Immature natural killer cell (primary cell): ENCODE measurements at regions not wholly inside any gene's neighbourhood (a gene's known extent, or its start where the extent isn't known, plus 50 kb on each side); places are given as distances from the start of the nearest gene placed in this dataset.

Source experiments
- DNase-seq, 3 donors: peaks; one replicate each; pipeline ENCODE4 v3.0.0; 2022; ENCODE audit warnings: mixed read lengths in 1 of 3
- H3K27ac Mint-ChIP-seq, 6 donors: one replicate each; pipeline ENCODE4 v1.8.0; 2020; ENCODE audit warnings: mixed read lengths in 6 of 6, mild to moderate bottlenecking in 5 of 6, inconsistent platforms in 4 of 6, moderate library complexity in 3 of 6
- H3K27me3 Mint-ChIP-seq, 3 donors: one replicate each; pipeline ENCODE4 v1.8.0; 2020 to 2021; ENCODE audit warnings: low read depth in 3 of 3, mild to moderate bottlenecking in 3 of 3, mixed read lengths in 3 of 3, moderate library complexity in 3 of 3, inconsistent platforms in 1 of 3
- H3K36me3 Mint-ChIP-seq, 3 donors: one replicate each; pipeline ENCODE4 v1.8.0; 2020; ENCODE audit warnings: mixed read lengths in 3 of 3, inconsistent platforms in 2 of 3, mild to moderate bottlenecking in 2 of 3
- H3K4me1 Mint-ChIP-seq, 2 donors: one replicate each; pipeline ENCODE4 v1.8.0; 2020; ENCODE audit warnings: inconsistent platforms in 2 of 2, mild to moderate bottlenecking in 2 of 2, mixed read lengths in 2 of 2, moderate library complexity in 1 of 2
- H3K4me3 Mint-ChIP-seq, 5 donors: one replicate each; pipeline ENCODE4 v1.8.0; 2020; ENCODE audit warnings: mild to moderate bottlenecking in 5 of 5, mixed read lengths in 5 of 5, inconsistent platforms in 3 of 5, moderate library complexity in 3 of 5
- H3K9me3 Mint-ChIP-seq, 6 donors: one replicate each; pipeline ENCODE4 v1.8.0; 2020; ENCODE audit warnings: mild to moderate bottlenecking in 6 of 6, mixed read lengths in 6 of 6, inconsistent platforms in 4 of 6, moderate library complexity in 3 of 6

DNA sequence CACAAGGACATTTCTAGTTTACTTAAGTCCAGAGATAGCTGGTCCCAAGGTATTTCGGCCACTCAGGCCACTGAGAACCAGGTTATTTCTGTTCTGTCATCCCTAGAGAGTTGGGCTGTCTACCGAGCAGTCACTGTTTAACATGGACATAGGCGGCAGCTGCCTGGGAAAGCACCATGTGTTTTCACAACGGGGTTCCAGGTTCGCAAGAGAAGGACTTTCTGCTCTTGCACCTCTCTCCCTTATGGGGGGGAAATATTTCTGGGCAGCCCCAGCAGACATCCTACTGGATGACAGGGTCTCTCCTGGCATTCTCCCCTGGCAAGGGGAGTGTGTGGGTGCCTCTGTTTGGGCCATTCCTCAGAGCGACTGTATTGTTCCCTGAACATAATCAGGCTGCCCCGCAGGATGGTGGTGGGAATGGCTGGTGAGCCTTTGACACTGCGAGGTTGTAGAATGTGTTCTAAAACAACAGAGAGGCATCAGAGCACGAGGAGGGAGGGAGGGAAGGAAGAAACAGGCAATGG lies 64.4 kb upstream of the DUSP22 start:
- Mint-ChIP-seq H3K27me3 (peaks cover 0 to 5% (median 2%) of the 10 kb centered on the region in 3 donors), H3K27ac (peak overlapping the region in 1 of 6 donors; percentile 45)

DNA sequence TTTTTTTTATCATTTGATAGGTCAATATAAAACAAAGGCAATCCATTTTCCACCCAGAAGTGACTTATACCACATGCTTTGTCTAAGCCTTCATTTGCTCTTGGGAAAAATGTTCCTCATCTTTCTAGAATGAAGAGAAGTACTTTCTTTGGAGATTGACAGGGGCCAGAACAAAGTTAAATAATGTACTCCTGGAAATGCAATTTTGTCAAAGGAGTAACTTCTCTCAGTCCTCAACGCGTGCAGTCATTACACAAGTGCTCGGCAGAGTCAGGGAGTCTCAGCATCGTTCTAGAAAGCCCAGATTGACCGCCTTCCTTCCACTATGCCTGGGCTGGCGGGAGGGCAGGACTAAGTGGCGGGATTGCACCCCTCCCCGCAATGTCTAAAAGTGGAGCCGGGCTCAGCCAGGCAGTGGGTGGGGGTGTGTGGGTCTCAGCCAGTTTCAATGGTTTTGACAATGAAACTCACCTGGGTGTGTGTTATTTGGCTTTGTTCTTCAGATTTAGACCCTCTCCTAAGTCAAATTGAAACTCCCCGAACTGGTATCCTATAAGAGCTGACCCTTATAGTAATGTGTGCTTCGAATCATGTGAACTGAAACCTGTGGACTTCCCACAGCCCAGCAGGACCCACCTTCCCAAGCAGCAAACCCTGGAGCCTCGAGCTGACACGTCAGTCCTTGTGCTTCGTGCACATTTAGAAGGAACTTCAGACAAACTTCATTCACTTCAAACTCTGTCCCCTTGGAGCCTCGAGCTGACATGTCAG lies 63.2 kb upstream of the DUSP22 start:
- no peak for DNase-seq
- Mint-ChIP-seq H3K27me3 (peaks cover 0 to 5% (median 2%) of the 10 kb centered on the region in 3 donors), H3K27ac (no peak overlapping the region), H3K4me1 (peaks cover 6 to 14% of the 10 kb centered on the region in 2 donors), H3K36me3 (no peaks in the 10 kb centered on the region), H3K9me3 (no peaks in the 10 kb centered on the region), H3K4me3 (no peak overlapping the region)

More for the DNA sequence above, 64.4 kb upstream of the DUSP22 start:
- no peaks in the 10 kb centered on the region for H3K36me3 Mint-ChIP-seq
- no peak for DNase-seq
- H3K4me1 Mint-ChIP-seq = peaks cover 6 to 14% of the 10 kb centered on the region in 2 donors
- H3K9me3 Mint-ChIP-seq = no peaks in the 10 kb centered on the region
- no peak overlapping the region for H3K4me3 Mint-ChIP-seq

DNA sequence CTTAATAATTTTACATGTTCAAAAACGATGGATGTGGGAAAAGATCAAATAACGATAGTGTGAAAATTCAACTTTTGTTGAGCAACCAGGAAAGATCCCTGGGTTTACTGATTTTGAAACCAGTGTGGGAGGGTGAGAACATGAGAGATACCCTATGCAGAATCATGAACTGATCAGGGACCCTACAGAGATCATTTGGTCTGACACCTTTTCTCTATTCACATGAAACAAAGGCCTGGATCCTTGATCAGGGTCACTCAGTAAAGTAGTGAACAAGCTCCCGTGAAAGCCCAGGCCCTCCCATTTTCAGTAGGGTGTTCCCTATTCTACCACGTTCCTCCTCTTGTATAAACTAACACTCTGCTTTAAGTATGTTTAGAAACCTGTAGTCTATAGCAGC lies 60.5 kb upstream of the DUSP22 start:
- no peak overlapping the region for H3K27ac Mint-ChIP-seq
- H3K4me3 Mint-ChIP-seq = no peak overlapping the region
- DNase-seq = no peak
- peaks cover 0 to 8% (median 4%) of the 10 kb centered on the region in 3 donors for H3K27me3 Mint-ChIP-seq
- H3K4me1 Mint-ChIP-seq = peaks cover 23 to 25% of the 10 kb centered on the region in 2 donors
- no peaks in the 10 kb centered on the region for H3K9me3 Mint-ChIP-seq
- H3K36me3 Mint-ChIP-seq = no peaks in the 10 kb centered on the region

DNA sequence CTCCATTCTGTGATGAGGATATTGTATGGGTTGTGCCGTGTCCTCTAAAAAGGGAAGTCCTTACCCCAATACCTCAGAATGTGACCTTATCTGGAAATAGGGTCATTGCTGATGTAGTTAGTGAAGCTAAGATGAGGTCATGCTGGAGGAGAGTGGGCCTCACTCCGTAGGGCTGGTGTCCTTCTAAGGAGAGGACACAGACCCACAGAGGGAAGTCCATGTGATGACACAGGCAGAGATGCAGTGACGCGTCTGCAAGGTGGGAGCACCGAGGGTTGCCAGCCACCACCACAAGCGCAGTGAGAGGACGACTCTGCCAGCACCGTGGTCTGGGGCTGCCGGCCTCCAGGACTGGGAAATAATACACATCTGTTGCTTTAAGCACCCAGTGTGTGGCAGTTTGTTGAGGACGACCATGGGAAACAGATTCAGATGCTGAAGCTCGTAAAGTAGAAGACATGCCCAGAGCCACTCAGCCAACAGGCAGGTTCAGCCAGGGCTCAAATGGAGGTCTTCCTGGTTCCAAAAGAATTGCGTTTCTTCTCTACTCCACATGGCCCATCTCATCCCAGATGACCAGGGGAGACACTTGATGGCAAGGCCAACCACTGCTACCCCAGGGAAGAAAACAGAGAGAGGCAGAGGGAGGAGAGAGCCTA lies 59.2 kb upstream of the DUSP22 start:
- Mint-ChIP-seq H3K4me1 (peaks cover 26 to 27% of the 10 kb centered on the region in 2 donors), H3K27me3 (peaks cover 0 to 7% (median 4%) of the 10 kb centered on the region in 3 donors), H3K36me3 (no peaks in the 10 kb centered on the region), H3K4me3 (no peak overlapping the region), H3K27ac (no peak overlapping the region), H3K9me3 (no peaks in the 10 kb centered on the region)
- no peak for DNase-seq

DNA sequence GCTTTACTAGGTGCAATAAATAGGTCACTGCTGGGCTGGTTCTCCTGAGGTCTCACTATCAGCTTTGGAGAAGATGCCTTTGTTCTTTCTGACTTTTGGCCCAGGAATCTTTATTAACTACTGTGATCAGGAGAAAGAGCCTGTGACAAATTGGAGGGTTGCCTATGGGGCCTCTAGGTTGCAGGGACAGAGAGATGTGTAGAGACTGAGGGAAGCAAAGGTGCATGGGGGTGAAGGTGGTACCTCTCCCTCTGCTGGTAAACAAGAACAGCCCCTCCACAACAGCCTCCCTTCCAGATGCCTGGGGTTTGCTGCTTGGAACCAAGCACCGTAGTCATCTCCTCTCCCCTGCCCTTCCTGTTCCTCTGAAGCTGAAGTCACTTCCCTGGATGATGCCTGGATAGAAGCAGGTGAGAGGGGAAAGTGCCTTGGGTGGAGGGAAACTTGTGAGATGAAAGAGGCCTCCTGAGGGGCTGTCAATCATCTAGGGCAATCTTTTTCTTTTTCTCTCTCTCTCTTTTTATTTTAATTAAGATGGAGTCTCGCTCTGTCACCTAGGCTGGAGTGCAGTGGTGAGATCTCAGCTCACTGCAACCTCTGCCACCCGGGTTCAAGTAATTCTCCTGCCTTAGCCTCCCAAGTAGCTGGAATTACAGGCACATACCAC lies 57.4 kb upstream of the DUSP22 start:
- Mint-ChIP-seq H3K9me3 (no peaks in the 10 kb centered on the region), H3K4me3 (peak overlapping the region in 4 of 5 donors; percentile 31 to 82 (median 74)), H3K27ac (peak overlapping the region; percentile 69 to 94 (median 92)), H3K36me3 (no peaks in the 10 kb centered on the region), H3K4me1 (peaks cover 26 to 27% of the 10 kb centered on the region in 2 donors), H3K27me3 (peaks cover 0 to 5% (median 4%) of the 10 kb centered on the region in 3 donors)
- DNase-seq = no peak

DNA sequence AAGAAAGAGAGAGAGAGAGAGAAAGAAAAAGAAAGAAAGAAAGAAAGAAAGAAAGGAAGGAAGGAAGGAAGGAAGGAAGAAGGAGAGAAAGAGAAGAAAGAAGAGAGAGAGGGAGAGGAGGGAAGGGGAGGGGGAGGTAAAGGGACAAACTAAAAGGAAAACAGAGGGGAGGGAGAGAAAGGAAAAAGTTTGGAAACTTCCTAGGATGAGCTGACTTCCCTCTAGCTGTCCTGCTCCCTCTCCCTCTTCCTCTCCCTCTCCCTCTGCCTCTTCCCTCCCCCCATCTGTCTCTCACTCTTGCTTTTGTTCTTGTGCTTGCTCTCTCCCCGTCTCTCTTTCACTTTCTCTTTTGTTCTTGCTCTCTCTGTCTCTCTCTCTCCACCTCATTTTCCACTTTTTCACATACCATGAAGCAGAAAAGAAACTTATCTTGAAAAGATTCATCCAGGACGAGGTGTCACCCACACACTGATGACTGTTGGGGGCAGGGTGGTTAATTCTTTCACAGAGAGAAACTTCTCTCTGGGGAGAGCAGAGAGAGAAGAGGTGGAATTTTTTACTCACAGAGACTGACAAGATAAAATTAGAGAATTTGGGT lies 56.4 kb upstream of the DUSP22 start:
- Mint-ChIP-seq H3K36me3 (no peaks in the 10 kb centered on the region), H3K4me1 (peaks cover 26 to 27% of the 10 kb centered on the region in 2 donors), H3K27me3 (peaks cover 0 to 4% (median 3%) of the 10 kb centered on the region in 3 donors), H3K9me3 (no peaks in the 10 kb centered on the region), H3K27ac (peak overlapping the region; percentile 90 to 95 (median 93)), H3K4me3 (peak overlapping the region; percentile 47 to 84 (median 82))
- DNase-seq = peak; percentile 76 to 82 (median 77)

DNA sequence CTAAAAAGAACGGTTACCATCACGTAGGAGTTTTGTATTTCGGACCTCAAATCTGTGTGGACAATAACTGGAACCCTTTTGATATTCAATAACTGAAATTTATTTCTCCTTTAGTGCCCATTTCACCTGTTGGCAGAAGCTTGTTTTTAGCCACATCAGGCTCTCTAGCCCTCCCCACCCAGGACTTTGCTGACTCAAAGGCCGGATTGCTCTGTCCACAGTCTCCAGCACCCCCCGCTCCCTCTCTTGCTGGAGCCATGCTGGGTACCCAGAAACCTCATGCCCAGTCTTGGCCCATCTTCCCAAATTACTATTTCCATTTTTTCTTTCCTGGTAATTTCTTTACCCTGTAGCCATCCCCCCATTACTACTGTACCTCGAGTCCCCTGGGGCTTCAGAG lies 55.8 kb upstream of the DUSP22 start:
- Mint-ChIP-seq H3K27ac (peak overlapping the region; percentile 90 to 95 (median 93)), H3K4me3 (peak overlapping the region; percentile 27 to 82 (median 43))

DNA sequence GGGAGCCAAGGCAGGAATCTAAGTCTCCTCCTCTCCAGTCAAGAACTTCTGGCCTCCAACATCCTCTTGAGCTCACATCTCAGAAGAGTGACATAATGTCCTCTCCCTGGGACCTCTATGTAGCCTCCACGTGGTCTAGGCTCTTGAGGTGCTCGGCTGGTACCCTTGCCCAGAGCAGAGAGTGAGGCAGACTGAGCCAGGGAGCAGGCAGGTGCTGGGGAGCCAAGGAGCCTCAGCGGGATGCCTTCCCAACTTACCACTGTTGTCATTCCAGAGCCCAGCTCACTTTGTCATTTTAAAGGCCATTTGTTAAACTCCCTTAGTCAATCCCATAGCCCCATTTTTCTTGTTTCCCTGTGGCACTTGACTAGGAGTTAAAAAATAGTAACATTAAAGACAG lies 52.1 kb upstream of the DUSP22 start:
- Mint-ChIP-seq H3K27me3 (peaks cover 3 to 5% (median 4%) of the 10 kb centered on the region in 3 donors), H3K27ac (no peak overlapping the region), H3K9me3 (no peaks in the 10 kb centered on the region), H3K4me1 (peaks cover 18 to 19% of the 10 kb centered on the region in 2 donors), H3K4me3 (no peak overlapping the region), H3K36me3 (peaks cover 0 to 4% (median 0%) of the 10 kb centered on the region in 3 donors)
- DNase-seq = no peak

More for the DNA sequence above, 55.8 kb upstream of the DUSP22 start:
- Mint-ChIP-seq H3K27me3 (peaks cover 3 to 5% (median 4%) of the 10 kb centered on the region in 3 donors), H3K36me3 (no peaks in the 10 kb centered on the region), H3K4me1 (peaks cover 26 to 27% of the 10 kb centered on the region in 2 donors), H3K9me3 (no peaks in the 10 kb centered on the region)
- DNase-seq = no peak

DNA sequence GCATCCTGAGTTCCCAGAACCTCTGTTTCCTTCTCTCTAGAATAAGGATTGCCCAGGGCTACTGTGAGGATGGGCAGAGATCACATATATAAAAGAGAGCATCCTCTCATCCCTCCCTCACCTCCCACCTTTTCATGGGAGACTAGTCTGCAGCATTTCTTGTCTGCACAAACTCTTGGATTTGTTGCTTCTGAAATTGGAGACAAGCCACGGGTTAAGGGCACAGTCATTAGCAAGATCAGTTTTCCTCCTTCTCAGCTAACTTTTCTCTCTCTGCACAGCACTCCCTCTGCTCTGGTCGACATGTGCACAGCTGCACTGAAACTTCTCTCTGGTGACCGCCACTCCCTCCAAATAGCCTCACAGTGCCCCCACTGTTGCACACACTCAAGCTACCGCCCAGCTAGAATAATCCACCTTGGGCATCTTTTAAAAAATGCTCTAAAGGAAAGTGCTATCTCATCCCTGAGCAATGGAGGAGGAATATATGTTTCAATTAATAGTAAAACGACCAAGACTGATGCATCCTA lies 50.9 kb upstream of the DUSP22 start:
- H3K27ac Mint-ChIP-seq = peak overlapping the region in 1 of 6 donors; percentile 31
- H3K4me3 Mint-ChIP-seq = no peak overlapping the region
- H3K9me3 Mint-ChIP-seq = no peaks in the 10 kb centered on the region
- H3K4me1 Mint-ChIP-seq = peaks cover 6 to 7% of the 10 kb centered on the region in 2 donors
- no peak for DNase-seq
- peaks cover 0 to 4% (median 0%) of the 10 kb centered on the region in 3 donors for H3K36me3 Mint-ChIP-seq
- H3K27me3 Mint-ChIP-seq = peaks cover 0 to 3% (median 2%) of the 10 kb centered on the region in 3 donors
